SK-N-SH (cell line): ENCODE measurements at regions not wholly inside any gene's neighbourhood (a gene's known extent, or its start where the extent isn't known, plus 50 kb on each side); places are given as distances from the start of the nearest gene placed in this dataset.

Experiments
- CHD2 ChIP-seq: fragments of 150-350 bp; IDR thresholded peaks from 2 replicates; pipeline ENCODE4 v1.6.1; 2018; ENCODE audit warnings: low read length; ENCODE audit not compliant: partially characterized antibody
- CTCF ChIP-seq: fragments of 200-600 bp; sonication (generic); IDR thresholded peaks from 2 replicates; pipeline ENCODE4 v1.6.1; 2017; ENCODE audit warnings: antibody characterized with exemption, mild to moderate bottlenecking, moderate library complexity
- EP300 ChIP-seq, 2 experiments: IDR thresholded peaks; 2 replicates each; pipeline versions ENCODE4 v1.4.0 to v1.6.1; 2012; ENCODE audit warnings: borderline replicate concordance in 1 of 2, low read depth in 1 of 2, low read length in 1 of 2
- EZH2phosphoT487 ChIP-seq: fragments of 200-600 bp; sonication (generic); IDR thresholded peaks from 2 replicates; pipeline ENCODE4 v1.6.1; 2017; ENCODE audit warnings: low read depth, mixed run types, mild to moderate bottlenecking, antibody characterized with exemption, moderate library complexity, borderline replicate concordance
- FOSL2 ChIP-seq: IDR thresholded peaks from 2 replicates; pipeline ENCODE4 v1.4.0; 2012; ENCODE audit warnings: low read depth, mild to moderate bottlenecking, moderate library complexity, borderline replicate concordance
- FOXM1 ChIP-seq: IDR thresholded peaks from 2 replicates; pipeline ENCODE4 v1.4.0; 2012; ENCODE audit warnings: low read depth, mild to moderate bottlenecking
- IRF3 ChIP-seq: fragments of 150-350 bp; IDR thresholded peaks from 2 replicates; pipeline ENCODE4 v1.6.1; 2016; ENCODE audit warnings: mild to moderate bottlenecking, low read depth, low read length
- MAX ChIP-seq: IDR thresholded peaks from 2 replicates; pipeline ENCODE4 v1.4.0; 2012; ENCODE audit warnings: low read depth
- NFIC ChIP-seq: IDR thresholded peaks from 2 replicates; pipeline ENCODE4 v1.4.0; 2012; ENCODE audit warnings: borderline replicate concordance
- SMC3 ChIP-seq: IDR thresholded peaks from 2 replicates; pipeline ENCODE4 v1.6.1; 2012; ENCODE audit warnings: low read depth, low read length, improper control_type of control experiment
- USF1 ChIP-seq: IDR thresholded peaks from 2 replicates; pipeline ENCODE4 v1.4.0; 2012; ENCODE audit warnings: low read depth, borderline replicate concordance
- USF2 ChIP-seq: fragments of 150-350 bp; IDR thresholded peaks from 2 replicates; pipeline ENCODE4 v1.6.1; 2017; ENCODE audit warnings: antibody characterized with exemption, low read length, low read depth, borderline replicate concordance
- YY1 ChIP-seq: IDR thresholded peaks from 2 replicates; pipeline ENCODE4 v1.4.0; 2012; ENCODE audit warnings: low read depth, mild to moderate bottlenecking

GRCh38 chrX:43357741-43358140 is 298.4 kb upstream of the MAOA start:
- TF ChIP-seq CTCF (no peak), SMC3 (no peak), YY1 (no peak), IRF3 (no peak), USF1 (no peak), FOSL2 (no peak), EP300 (IDR thresholded peaks at IDR 0.05; ENCODE audit: borderline replicate concordance in 1 of 2, low read depth in 1 of 2, low read length in 1 of 2) (no peak), EZH2phosphoT487 (no peak), USF2 (no peak), MAX (no peak), NFIC (no peak), FOXM1 (no peak), CHD2 (no peak)
